ENCODE measurements at regions not wholly inside any gene's neighbourhood (a gene's known extent, or its start where the extent isn't known, plus 50 kb on each side); places are given as distances from the start of the nearest gene placed in this dataset.
"Not testable (repeated sequence)": the region's sequence is repeated elsewhere in the genome, so short reads cannot be mapped to it uniquely, and the experiment has no call there.

DNA sequence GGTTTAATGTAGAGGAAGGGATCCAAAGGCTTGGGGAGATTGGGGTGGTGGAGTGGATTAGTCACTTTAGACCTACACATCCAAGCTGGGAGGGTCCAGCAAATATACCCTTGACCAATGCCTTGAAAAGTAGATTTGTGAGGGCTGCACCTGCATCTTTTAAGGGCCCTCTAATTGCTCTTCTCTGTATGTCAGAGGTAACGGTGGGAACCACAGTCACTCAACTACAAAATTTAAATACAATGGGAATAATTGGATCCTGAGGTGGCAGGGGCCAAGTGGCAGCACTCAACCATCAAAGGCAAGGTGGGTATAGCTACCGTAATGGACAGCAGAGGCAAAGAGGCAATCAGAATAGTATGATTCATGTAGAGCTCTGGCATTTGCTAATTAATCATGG lies 833.7 kb upstream of the ARRDC3 start:
- DNase-seq, result not testable (repeated sequence)

DNA sequence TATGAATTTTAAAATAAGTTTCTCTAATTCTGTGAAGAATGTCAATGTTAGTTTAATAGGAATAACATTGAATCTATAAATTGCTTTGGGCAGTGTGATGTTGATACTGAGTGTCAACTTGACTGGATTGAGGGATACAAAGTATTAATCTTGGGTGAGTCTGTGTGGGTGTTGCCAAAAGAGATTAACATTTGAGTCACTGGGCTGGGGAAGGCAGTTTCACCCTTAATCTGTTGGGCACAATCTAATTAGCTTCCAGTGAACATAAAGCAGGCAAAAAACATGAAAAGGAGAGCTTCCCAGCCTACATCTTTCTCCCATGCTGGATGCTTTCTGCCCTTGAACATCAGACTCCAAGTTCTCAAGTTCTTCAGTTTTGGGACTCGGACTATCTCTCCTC lies 832.0 kb upstream of the ARRDC3 start:
- no peak for DNase-seq

DNA sequence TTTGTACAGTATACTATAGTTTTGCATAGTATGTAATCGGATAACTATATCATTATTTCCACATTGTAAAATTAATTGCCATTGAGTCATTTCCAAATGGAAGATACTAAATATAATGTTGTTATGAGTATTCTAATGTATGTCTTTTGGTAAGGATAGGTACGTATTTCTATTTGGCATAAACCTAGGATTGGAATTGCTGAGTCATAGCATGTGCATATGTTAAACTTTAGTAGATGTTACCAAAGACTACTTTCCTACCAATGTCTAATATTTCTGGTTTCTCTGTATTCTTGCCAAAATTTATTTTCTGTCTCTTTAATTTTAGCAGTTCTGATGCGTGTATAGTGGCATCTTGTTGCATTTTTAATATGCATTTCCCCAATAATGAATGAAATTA lies 825.1 kb upstream of the ARRDC3 start:
- DNase-seq, result no peak

DNA sequence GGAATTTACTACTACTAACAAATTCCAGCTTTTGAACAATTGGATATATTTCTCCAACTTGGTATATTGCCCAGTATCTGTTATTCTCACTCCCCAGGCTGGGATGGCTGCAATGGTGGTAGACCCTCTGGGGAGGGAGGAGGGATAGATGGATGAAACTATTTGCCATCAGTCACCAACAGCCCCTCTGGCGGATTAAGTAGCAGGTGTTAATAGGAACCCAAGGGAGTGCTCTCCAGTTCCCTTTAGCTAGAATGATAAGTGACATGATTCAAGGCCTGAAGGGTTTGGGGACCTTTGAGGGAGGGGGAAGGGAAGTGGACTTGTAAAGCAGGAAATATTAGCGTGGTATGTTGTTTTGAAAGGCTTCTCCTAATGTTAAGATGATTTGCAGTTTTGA lies 824.0 kb upstream of the ARRDC3 start:
- no peak for DNase-seq

DNA sequence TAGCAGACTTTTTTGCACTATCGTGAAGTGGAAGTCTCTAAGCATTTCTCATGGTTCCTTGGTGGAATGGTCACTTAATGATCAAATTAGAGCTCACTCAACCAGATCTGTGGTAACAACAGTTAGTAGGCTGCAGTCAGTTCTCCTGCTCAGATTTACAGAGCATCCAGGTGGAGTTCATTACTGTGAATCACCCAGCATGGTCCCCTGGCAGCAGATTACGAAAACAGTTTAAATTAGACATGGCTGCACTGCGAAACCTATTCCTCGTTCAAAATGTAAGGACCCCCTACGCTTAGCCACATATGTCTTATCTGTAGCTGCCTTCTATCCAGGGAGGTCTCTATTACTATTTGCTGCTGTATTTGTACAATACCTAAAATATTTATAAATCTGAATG lies 823.6 kb upstream of the ARRDC3 start:
- no peak for DNase-seq

DNA sequence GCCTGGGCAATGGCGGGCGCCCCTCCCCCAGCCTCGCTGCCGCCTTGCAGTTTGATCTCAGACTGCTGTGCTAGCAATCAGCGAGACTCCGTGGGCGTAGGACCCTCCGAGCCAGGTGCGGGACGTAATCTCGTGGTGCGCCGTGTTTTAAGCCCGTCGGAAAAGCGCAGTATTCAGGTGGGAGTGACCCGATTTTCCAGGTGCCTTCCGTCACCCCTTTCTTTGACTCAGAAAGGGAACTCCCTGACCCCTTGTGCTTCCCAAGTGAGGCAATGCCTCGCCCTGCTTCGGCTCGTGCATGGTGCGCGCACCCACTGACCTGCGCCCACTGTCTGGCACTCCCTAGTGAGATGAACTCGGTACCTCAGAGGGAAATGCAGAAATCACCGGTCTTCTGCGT lies 815.9 kb upstream of the ARRDC3 start:
- DNase-seq, result not testable (repeated sequence)

GRCh38 chr5:92181656-92182055 lies 798.5 kb upstream of the ARRDC3 start:
- no peak for DNase-seq

- no peak for DNase-seq
These were observed 797.3 kb upstream of the ARRDC3 start for GRCh38 chr5:92180391-92180790.

DNA sequence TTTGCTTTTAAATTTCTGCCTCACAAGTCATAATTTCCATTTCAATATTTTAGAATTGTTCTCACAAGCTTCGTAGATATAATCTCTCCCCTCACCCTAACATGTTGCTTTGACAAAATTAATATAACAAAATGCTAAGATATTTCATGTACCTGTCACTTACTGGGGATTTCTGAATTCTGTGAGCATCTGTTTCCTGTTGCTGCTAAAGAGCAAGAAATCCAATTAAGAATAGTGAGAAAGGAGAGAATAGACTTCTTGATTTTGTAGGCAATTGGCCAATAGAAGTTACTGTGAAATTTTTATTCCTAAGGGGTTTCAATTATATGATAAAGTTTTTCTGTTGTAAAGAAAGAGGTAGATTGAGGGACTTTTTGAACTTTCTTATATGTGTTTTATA lies 796.5 kb upstream of the ARRDC3 start:
- no peak for DNase-seq

DNA sequence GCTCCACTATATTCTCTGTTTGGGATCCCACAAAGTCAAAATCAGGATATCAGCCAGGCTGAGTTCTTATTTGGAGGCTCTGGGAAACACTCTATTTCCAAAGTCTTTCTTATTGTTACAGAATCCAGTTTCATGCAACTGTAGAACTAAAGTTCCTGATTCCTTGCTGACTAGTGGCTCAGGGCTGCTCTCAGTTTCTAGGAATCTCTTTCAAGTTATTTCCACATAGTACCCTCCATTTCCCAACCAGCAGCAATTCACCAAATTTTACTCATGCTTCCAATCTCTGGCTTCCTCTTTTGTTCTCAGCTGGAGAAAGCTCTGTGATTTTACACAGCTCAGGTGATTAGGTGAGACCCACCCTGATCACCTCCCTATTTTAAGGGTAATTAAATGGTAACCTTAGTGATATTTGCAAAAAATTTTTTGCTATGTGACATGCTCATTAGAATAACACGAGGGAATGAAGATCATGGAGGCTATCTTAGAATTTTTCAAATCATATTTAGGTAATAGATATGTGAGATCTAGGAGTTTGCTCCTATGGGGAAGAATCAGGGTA lies 794.9 kb upstream of the ARRDC3 start:
- no peak for DNase-seq

DNA sequence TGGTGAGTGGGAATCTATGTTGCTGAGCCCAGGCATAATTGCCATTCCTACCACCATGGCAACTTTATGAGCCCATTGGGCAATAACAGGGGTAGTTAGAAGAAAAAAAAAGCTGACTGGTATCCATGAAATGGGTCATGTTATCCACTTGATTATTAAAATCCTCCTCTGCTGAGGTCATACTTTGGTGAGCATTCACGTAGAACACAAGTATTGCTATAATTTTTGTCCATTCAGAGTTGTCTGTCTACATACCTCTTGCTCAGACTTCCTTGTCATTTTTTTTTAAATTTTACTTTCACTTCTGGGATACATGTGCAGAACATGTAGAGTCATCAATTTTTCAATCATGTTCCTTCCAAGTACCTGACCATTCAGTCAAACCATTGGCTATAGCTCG lies 780.8 kb upstream of the ARRDC3 start:
- DNase-seq, result no peak

GRCh38 chr5:92147798-92148197 lies 764.7 kb upstream of the ARRDC3 start:
- no peak for DNase-seq

DNA sequence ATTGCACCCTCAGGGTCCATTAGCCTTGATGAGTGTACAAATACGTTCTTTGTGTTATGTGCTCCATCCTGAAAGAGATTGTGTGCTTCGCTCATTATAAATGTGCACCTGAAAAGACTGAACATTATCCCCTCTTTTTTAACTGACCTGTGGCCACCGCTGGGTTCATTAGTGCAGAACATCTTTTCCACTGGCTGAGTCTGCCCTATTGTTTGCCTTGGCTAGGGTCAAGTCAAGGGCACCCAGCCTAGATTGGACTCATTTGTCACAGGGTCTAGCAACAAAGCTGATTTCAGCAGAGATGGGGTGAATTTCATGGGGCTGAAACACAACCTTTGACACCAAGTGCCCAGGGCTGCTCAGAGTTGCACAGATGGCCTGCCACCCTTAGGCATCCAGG lies 764.1 kb upstream of the ARRDC3 start:
- no peak for DNase-seq

DNA sequence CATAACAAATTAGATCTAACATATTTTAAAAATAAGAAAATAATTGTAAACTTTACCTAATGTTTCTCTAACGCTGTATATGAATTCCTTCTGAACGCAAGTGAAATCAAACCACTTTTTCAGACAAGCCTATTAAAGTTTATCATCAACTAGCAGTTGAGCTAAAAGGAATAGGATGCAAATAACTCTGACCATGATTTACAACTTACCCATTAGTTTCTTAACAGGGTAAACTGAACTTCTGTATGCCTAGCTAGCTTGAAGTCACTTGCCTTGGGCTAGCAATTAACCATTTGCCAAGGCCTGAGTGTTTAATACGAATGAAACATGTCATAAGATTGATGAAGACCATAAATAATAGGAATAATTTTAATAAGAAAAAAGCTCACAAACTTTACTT lies 762.7 kb upstream of the ARRDC3 start:
- no peak for DNase-seq

DNA sequence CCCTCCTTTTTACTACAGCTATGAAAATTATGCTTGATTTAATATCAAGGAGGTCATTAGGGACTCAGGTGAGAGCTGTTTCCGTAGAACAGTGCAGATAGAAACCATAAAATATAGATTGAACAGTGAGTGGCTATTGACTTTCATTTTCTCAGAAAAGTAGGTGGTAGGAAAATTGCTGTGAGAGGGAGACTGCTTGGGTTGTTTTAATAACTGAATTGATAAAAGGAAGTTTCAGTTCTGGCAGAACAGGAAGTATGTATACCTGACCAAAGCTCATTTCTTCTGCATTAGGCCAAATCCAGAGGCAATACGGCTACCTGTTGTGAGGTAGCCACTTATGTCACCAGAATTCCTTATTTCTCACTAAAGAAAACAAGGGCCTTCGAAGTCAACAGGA lies 761.7 kb upstream of the ARRDC3 start:
- DNase-seq, result no peak

DNA sequence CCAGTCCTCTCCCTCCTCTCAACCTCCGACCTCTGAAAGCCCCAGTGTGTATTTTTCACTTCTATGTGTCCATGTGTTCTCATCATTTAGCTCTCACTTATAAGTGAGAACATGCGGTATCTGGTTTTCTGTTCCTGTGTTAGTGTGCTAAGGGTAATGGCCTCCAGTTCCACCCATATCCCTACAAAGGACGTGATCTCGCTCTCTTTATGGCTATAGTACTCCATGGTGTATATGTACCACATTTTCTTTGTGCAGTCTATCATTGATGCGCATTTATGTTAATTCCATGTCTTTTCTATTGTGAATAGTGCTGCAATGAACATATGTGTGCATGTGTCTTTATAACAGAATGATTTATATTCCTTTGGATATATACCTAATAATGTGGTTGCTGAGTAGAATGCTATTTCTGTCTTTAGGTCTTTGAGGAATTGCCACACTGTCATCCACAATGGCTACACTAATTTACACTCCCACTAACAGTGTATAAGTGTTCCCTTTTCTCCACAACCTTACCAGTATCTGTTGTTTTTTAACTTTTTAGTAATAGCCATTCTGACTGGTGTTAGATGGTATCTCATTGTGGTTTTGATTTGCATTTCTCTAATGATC lies 749.3 kb upstream of the ARRDC3 start:
- DNase-seq, result not testable (repeated sequence)

DNA sequence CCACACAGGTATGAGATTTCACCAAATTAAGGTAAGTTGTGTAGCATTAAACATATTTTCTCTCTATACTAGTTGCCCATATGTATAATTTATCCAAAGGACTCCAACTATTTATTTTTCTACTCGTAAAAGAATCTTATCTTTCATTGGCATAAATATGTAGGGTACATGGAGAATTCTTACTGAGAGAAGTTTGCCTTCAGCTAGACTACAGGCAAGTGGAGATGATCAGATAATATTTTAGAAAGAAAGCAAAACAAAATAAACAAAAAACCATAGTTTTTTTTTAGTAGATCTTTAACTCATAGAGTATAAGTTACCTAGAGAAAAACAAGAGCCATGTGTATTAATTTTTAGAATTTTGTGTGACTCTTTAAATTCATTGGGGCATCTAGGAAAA lies 743.1 kb upstream of the ARRDC3 start:
- no peak for DNase-seq

- DNase-seq, result no peak
These were observed 736.0 kb upstream of the ARRDC3 start for GRCh38 chr5:92119110-92119509.

GRCh38 chr5:92106808-92107207 lies 723.7 kb upstream of the ARRDC3 start:
- DNase-seq, result no peak

- DNase-seq, result no peak
These were observed 721.0 kb upstream of the ARRDC3 start for GRCh38 chr5:92104126-92104525.

DNA sequence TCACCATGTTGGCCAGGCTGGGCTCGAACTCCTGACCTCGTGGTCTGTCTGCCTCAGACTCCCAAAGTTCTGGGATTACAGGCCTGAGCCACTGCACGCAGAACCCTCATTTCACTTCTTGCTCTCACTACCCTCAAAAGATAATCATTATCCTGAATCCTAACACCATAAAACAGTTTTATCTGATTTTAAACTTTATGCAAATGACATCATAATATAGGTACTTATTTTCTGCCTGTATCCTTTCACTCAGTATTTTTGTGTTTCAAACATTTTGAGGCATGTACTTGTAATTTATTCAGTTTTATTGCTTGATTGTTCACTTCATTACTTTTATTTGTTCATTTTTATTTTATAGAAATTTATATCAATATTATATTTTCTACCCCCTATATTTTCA lies 719.2 kb upstream of the ARRDC3 start:
- no peak for DNase-seq

- DNase-seq, result no peak
These were observed 709.1 kb upstream of the ARRDC3 start for GRCh38 chr5:92092239-92092638.

- DNase-seq, result no peak
These were observed 703.1 kb upstream of the ARRDC3 start for GRCh38 chr5:92086059-92086811.

All from nucleus accumbens (tissue), 56 donors.